Tibial artery (tissue), 4 donors: ENCODE measurements at regions not wholly inside any gene's neighbourhood (a gene's known extent, or its start where the extent isn't known, plus 50 kb on each side); places are given as distances from the start of the nearest gene placed in this dataset.

Source experiments
- DNase-seq, 2 donors: peaks; one replicate each; pipeline ENCODE4 v3.0.0-alpha.2; 2019
- H3K27ac ChIP-seq, 2 donors: fragments of 200-600 bp; sonication (generic) in 1 of 2; 1 replicate in 1 of 2; 2 replicates in 1 of 2; pipeline ENCODE4 v1.5.1; 2018 to 2019; ENCODE audit warnings: mild to moderate bottlenecking in 1 of 2
- H3K27me3 ChIP-seq, 2 donors: fragments of 200-600 bp; sonication (generic) in 1 of 2; one replicate each; pipeline versions ENCODE4 v1.5.1 to v1.6.0; 2016 to 2019
- H3K36me3 ChIP-seq, 3 donors: fragments of 200-600 bp; sonication (generic) in 2 of 3; one replicate each; pipeline ENCODE4 v1.5.1; 2016 to 2019; ENCODE audit warnings: mild to moderate bottlenecking in 2 of 3
- H3K4me1 ChIP-seq, 4 donors: fragments of 200-600 bp; sonication (generic) in 2 of 4; 1 replicate in 3 of 4; 2 replicates in 1 of 4; pipeline ENCODE4 v1.5.1; 2016 to 2019
- H3K4me3 ChIP-seq, 2 donors: fragments of 200-600 bp; sonication (generic) in 1 of 2; 1 replicate in 1 of 2; 2 replicates in 1 of 2; pipeline ENCODE4 v1.5.1; 2018 to 2019; ENCODE audit warnings: mild to moderate bottlenecking in 2 of 2
- H3K9me3 ChIP-seq, 3 donors: fragments of 200-600 bp; sonication (generic) in 1 of 3; one replicate each; pipeline ENCODE4 v1.5.1; 2016 to 2019
- CTCF ChIP-seq, 2 experiments: fragments of 200-600 bp in 1 of 2; fragments of 450-650 bp in 1 of 2; IDR thresholded peaks; one replicate each; pipeline ENCODE4 v1.5.1; 2017 to 2019; ENCODE audit warnings: antibody characterized with exemption in 2 of 2, mild to moderate bottlenecking in 1 of 2, moderate library complexity in 1 of 2
- intact Hi-C: fragments of 100-400 bp; cut with DNase I; formaldehyde crosslinking; loops from one replicate; pipeline ENCODE4 v1.15.0; 2023; ENCODE audit warnings: low total_unique reads

GRCh38 chr14:40123816-40124215, 691.6 kb upstream of the FBXO33 start:
- Histone ChIP-seq H3K27ac (no peak overlapping the region), H3K9me3 (no peaks in the 10 kb centered on the region), H3K36me3 (no peaks in the 10 kb centered on the region), H3K4me3 (no peak overlapping the region), H3K4me1 (no peaks in the 10 kb centered on the region), H3K27me3 (no peaks in the 10 kb centered on the region)
- DNase-seq: no peak
- intact Hi-C loops: no loop called here
- no peak for TF ChIP-seq CTCF (IDR thresholded peaks at IDR 0.05)

- H3K36me3 ChIP-seq: no peaks in the 10 kb centered on the region
- no peaks in the 10 kb centered on the region for H3K27me3 ChIP-seq
- H3K4me3 ChIP-seq: no peak overlapping the region
- DNase-seq: no peak
- no peaks in the 10 kb centered on the region for H3K4me1 ChIP-seq
- TF ChIP-seq CTCF (IDR thresholded peaks at IDR 0.05): no peak
- intact Hi-C loops: no loop called here
- no peak overlapping the region for H3K27ac ChIP-seq
- H3K9me3 ChIP-seq: no peaks in the 10 kb centered on the region
Measured at GRCh38 chr14:40122968-40123648, 690.9 kb upstream of the FBXO33 start.

- Histone ChIP-seq H3K9me3 (no peaks in the 10 kb centered on the region), H3K36me3 (no peaks in the 10 kb centered on the region), H3K4me1 (no peaks in the 10 kb centered on the region), H3K27ac (no peak overlapping the region), H3K4me3 (no peak overlapping the region), H3K27me3 (no peaks in the 10 kb centered on the region)
- intact Hi-C loops: no loop called here
- no peak for TF ChIP-seq CTCF (IDR thresholded peaks at IDR 0.05)
- no peak for DNase-seq
Measured at GRCh38 chr14:40119765-40120164, 687.5 kb upstream of the FBXO33 start.

- no peaks in the 10 kb centered on the region for H3K36me3 ChIP-seq
- no peak for DNase-seq
- no peaks in the 10 kb centered on the region for H3K27me3 ChIP-seq
- H3K9me3 ChIP-seq: no peaks in the 10 kb centered on the region
- H3K4me3 ChIP-seq: no peak overlapping the region
- no peak for TF ChIP-seq CTCF (IDR thresholded peaks at IDR 0.05)
- H3K4me1 ChIP-seq: no peaks in the 10 kb centered on the region
- H3K27ac ChIP-seq: no peak overlapping the region
- intact Hi-C loops: no loop called here
Measured at GRCh38 chr14:40119321-40119720, 687.1 kb upstream of the FBXO33 start.

GRCh38 chr14:40115583-40115982, 683.4 kb upstream of the FBXO33 start:
- no peak for TF ChIP-seq CTCF (IDR thresholded peaks at IDR 0.05)
- no peaks in the 10 kb centered on the region for H3K36me3 ChIP-seq
- no peaks in the 10 kb centered on the region for H3K4me1 ChIP-seq
- H3K4me3 ChIP-seq: no peak overlapping the region
- no peak for DNase-seq
- intact Hi-C loops: no loop called here
- no peaks in the 10 kb centered on the region for H3K9me3 ChIP-seq
- H3K27me3 ChIP-seq: no peaks in the 10 kb centered on the region
- no peak overlapping the region for H3K27ac ChIP-seq

- Histone ChIP-seq H3K36me3 (no peaks in the 10 kb centered on the region), H3K27me3 (no peaks in the 10 kb centered on the region), H3K27ac (no peak overlapping the region), H3K4me1 (no peaks in the 10 kb centered on the region), H3K4me3 (no peak overlapping the region), H3K9me3 (no peaks in the 10 kb centered on the region)
- DNase-seq: no peak
- no peak for TF ChIP-seq CTCF (IDR thresholded peaks at IDR 0.05)
- intact Hi-C loops: no loop called here
Measured at GRCh38 chr14:40113671-40114070, 681.4 kb upstream of the FBXO33 start.
